EL (cell line): ENCODE measurements at regions not wholly inside any gene's neighbourhood (a gene's known extent, or its start where the extent isn't known, plus 50 kb on each side); places are given as distances from the start of the nearest gene placed in this dataset.
A peak's percentile ranks its signal among the peaks of the same experiment; 100 is the strongest.

Experiments used
- DNase-seq: peaks from one replicate; pipeline ENCODE4 v3.0.0-alpha.2; 2016

- no peak for DNase-seq
Measured at GRCh38 chr5:35417040-35417439, 186.8 kb upstream of the PRLR start.

- no peak for DNase-seq
Measured at GRCh38 chr5:35416217-35416988, 186.1 kb upstream of the PRLR start.

- DNase-seq: no peak
Measured at GRCh38 chr5:35415309-35415708, 185.0 kb upstream of the PRLR start.

- DNase-seq: no peak
Measured at GRCh38 chr5:35409361-35409760, 179.1 kb upstream of the PRLR start.

GRCh38 chr5:35408146-35408545 is 177.9 kb upstream of the PRLR start:
- no peak for DNase-seq

GRCh38 chr5:35407697-35408096 is 177.4 kb upstream of the PRLR start:
- DNase-seq: no peak

- DNase-seq: no peak
Measured at GRCh38 chr5:35405938-35406337, 175.7 kb upstream of the PRLR start.

- no peak for DNase-seq
Measured at GRCh38 chr5:35404701-35405100, 174.4 kb upstream of the PRLR start.

- no peak for DNase-seq
Measured at GRCh38 chr5:35393901-35394300, 163.6 kb upstream of the PRLR start.

GRCh38 chr5:35384658-35385057 is 154.4 kb upstream of the PRLR start:
- no peak for DNase-seq

GRCh38 chr5:35383041-35383440 is 152.8 kb upstream of the PRLR start:
- no peak for DNase-seq

- DNase-seq: no peak
Measured at GRCh38 chr5:35377653-35378052, 147.4 kb upstream of the PRLR start.

- DNase-seq: no peak
Measured at GRCh38 chr5:35374584-35374983, 144.3 kb upstream of the PRLR start.

GRCh38 chr5:35373249-35373648 is 143.0 kb upstream of the PRLR start:
- no peak for DNase-seq

- no peak for DNase-seq
Measured at GRCh38 chr5:35372482-35372881, 142.2 kb upstream of the PRLR start.

- DNase-seq: no peak
Measured at GRCh38 chr5:35371951-35372426, 141.7 kb upstream of the PRLR start.

- no peak for DNase-seq
Measured at GRCh38 chr5:35370871-35371270, 140.6 kb upstream of the PRLR start.

GRCh38 chr5:35369965-35370790 is 139.9 kb upstream of the PRLR start:
- DNase-seq: no peak

GRCh38 chr5:35367526-35367925 is 137.2 kb upstream of the PRLR start:
- DNase-seq: no peak

GRCh38 chr5:35365758-35366157 is 135.5 kb upstream of the PRLR start:
- no peak for DNase-seq

GRCh38 chr5:35364350-35364749 is 134.1 kb upstream of the PRLR start:
- DNase-seq: no peak

GRCh38 chr5:35363387-35363965 is 133.2 kb upstream of the PRLR start:
- peak; percentile 43 for DNase-seq

GRCh38 chr5:35362772-35363171 is 132.5 kb upstream of the PRLR start:
- DNase-seq: no peak

- DNase-seq: no peak
Measured at GRCh38 chr5:35360671-35361070, 130.4 kb upstream of the PRLR start.
